ENCODE measurements at regions not wholly inside any gene's neighbourhood (a gene's known extent, or its start where the extent isn't known, plus 50 kb on each side); places are given as distances from the start of the nearest gene placed in this dataset.

DNA sequence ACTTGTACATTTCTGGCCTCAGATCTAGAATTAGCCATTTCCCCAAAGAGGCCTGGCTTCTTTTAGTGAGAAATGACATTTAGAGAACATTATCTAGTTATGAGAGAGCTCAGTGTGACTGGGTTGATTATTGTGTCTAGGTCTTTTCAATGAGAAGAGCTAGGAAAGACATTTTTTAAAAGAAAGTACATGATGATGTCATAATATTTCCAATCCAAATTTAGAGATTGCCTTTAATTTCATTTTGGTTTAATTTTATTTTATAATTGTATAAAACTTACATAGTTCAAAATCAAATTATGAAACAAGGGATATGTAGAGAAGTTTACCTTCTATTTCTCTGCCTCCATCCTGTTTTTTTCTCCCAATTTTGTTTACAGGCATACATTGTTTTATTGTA is 354.9 kb downstream of the TMEM135 start:
- in situ Hi-C loops (cut with HindIII; ENCODE audit: low sequenced_read_pairs): no loop called here

DNA sequence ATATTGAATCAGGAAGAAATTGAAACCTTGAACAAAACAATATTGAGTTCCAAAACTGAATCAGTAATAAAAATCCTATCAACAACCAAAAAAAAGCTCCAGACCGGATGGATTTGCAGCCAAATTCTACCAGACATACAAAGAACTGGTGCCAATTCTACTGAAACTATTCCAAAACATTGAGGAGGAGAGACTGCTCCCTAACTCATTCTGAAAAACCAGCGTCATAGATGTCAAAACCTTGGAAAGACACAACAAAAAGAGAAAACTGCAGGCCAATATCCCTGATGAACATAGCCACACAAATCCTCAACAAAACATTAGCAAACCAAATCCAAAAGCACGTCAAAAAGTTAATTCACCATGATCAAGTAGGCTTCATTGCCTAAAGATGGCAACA is 353.8 kb downstream of the TMEM135 start:
- in situ Hi-C loops (cut with HindIII; ENCODE audit: low sequenced_read_pairs): no loop called here

DNA sequence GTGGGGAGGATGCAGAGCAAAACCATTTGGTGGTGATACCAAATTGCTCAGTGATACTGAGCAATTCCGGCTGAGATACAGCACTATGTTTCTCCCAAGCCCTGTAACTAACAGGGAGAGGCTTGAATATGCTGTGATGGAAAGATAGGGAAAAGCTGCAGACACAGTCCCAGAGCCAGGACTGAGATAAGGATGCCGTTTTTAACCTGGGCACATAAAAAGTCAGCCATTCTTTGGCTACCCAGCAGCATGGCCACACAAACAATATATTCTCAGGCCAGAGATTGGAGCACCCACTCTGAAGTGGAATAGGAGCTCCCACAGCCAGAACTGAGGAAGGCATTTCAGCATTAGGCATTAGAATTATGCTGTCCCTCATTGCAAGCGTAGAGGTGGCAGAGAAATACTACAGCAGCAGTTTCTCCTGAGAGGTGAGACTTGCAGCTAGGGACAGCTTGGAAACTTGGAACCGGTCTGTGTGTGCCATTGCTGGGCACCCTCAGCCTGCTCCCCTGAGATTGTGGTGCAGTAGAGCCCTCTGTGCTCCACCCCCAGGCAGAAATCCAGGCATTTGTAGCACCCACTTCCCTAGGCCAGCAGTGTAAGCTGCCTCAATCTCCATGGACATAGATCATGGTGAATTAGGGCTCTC is 346.5 kb downstream of the TMEM135 start:
- in situ Hi-C loops (cut with HindIII; ENCODE audit: low sequenced_read_pairs): no loop called here

DNA sequence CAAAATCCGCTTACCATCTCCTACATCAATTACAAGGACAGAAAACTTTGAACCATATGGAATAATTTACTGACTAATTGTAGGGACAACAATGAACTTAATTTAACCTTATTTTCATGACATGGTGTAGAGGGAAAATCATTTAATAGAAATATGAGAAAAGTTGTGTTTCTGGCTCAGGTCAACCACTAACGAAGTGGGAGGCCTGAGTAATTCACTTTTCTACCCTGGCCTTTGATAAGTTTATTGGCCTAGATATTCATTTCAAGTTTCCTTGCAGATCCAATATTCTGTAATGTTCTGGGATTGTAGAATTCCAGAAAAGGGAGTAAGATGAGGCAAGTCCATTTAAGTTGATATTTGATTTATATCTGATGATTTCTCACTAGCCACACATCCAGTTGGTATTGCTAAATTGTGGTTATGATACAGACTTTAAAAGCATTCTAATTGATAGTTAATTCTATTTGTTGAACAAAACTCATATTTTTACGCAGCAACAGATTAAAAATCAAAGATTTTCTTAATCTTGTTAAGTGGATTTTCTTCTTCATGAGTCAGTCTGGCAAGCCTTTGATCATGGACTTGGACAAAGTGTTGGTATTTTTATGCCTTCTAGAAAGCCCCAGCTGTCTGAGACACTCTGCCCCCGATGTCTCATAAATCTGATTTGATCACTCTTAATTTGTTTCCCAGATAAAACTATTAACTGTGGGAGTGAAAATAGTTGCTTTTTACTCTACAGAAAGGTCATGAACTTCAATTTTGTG is 336.5 kb downstream of the TMEM135 start:
- in situ Hi-C loops (cut with HindIII; ENCODE audit: low sequenced_read_pairs): no loop called here
